ENCODE measurements at regions not wholly inside any gene's neighbourhood (a gene's known extent, or its start where the extent isn't known, plus 50 kb on each side); places are given as distances from the start of the nearest gene placed in this dataset.

- H3K27ac ChIP-seq (ENCODE audit: low read length) = no peak overlapping the region
- no peaks in the 10 kb centered on the region for H3K79me2 ChIP-seq (ENCODE audit: low read length)
- H3K9me3 ChIP-seq (ENCODE audit: low read length) = peaks cover 16% of the 10 kb centered on the region; the same call in 1 of the 2 replicates
- H4K20me1 ChIP-seq (ENCODE audit: insufficient read depth, low read depth, low read length) = no peaks in the 10 kb centered on the region
- H3K36me3 ChIP-seq (ENCODE audit: insufficient read depth, low read length) = no peaks in the 10 kb centered on the region
- H2AFZ ChIP-seq (ENCODE audit: low read length) = no peak overlapping the region
- H3K9me2 ChIP-seq (replicated peaks; ENCODE audit: insufficient read depth, low read length) = no peaks in the 10 kb centered on the region
- no peaks in the 10 kb centered on the region for H3K27me3 ChIP-seq (ENCODE audit: low read length)
- DNase-seq = no peak
- no peak overlapping the region for H3K9ac ChIP-seq (ENCODE audit: low read length)
- H3K4me3 ChIP-seq (ENCODE audit: low read length) = no peak overlapping the region
- H3K4me2 ChIP-seq (ENCODE audit: low read depth, low read length, poor library complexity, severe bottlenecking) = no peak overlapping the region
- H3K4me1 ChIP-seq (ENCODE audit: low read length) = no peaks in the 10 kb centered on the region
Measured at GRCh38 chr5:161155451-161155850, 303.4 kb upstream of the ATP10B start.

- Histone ChIP-seq H2AFZ (ENCODE audit: low read length) (no peak overlapping the region), H3K27me3 (ENCODE audit: low read length) (no peaks in the 10 kb centered on the region), H3K9ac (ENCODE audit: low read length) (no peak overlapping the region), H3K4me2 (ENCODE audit: low read depth, low read length, poor library complexity, severe bottlenecking) (no peak overlapping the region), H3K9me2 (replicated peaks; ENCODE audit: insufficient read depth, low read length) (no peaks in the 10 kb centered on the region), H3K36me3 (ENCODE audit: insufficient read depth, low read length) (no peaks in the 10 kb centered on the region), H3K79me2 (ENCODE audit: low read length) (no peaks in the 10 kb centered on the region), H4K20me1 (ENCODE audit: insufficient read depth, low read depth, low read length) (no peaks in the 10 kb centered on the region), H3K4me1 (ENCODE audit: low read length) (no peaks in the 10 kb centered on the region), H3K9me3 (ENCODE audit: low read length) (peaks cover 16% of the 10 kb centered on the region; the same call in 1 of the 2 replicates), H3K4me3 (ENCODE audit: low read length) (no peak overlapping the region), H3K27ac (ENCODE audit: low read length) (no peak overlapping the region)
- DNase-seq = no peak
Measured at GRCh38 chr5:161152415-161152940, 300.5 kb upstream of the ATP10B start.

DNA sequence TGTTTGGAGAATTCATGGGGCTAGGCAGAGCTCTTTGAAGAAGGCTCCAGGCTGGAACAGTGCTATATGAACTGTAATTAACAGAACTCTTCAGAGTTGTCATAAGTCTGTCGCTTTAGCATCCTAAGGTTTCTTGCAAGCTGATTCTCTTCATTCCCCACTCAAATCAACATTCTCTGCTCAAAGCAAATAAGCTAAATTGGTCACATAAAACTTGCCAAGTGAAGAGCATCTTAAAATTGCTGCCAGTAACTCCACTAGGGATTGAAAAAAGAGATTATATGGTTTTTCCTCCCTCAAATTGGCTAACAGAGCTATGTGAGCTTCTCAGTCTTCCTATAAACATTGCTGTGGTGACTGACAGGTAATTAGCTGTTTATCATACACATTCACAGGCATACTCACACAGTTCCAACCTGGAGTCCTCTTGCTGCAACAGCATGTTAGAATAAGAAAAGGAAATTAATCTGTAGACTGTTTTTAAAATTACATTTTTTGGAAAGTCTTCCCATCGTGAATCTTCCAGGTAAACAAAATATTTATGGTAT lies 298.5 kb upstream of the ATP10B start:
- no peak for DNase-seq
- Histone ChIP-seq H3K9me3 (ENCODE audit: low read length) (peaks cover 9% of the 10 kb centered on the region; the same call in 1 of the 2 replicates), H3K36me3 (ENCODE audit: insufficient read depth, low read length) (no peaks in the 10 kb centered on the region), H3K4me2 (ENCODE audit: low read depth, low read length, poor library complexity, severe bottlenecking) (no peak overlapping the region), H3K27ac (ENCODE audit: low read length) (no peak overlapping the region), H3K79me2 (ENCODE audit: low read length) (no peaks in the 10 kb centered on the region), H3K9ac (ENCODE audit: low read length) (no peak overlapping the region), H3K9me2 (replicated peaks; ENCODE audit: insufficient read depth, low read length) (no peaks in the 10 kb centered on the region), H3K4me1 (ENCODE audit: low read length) (no peaks in the 10 kb centered on the region), H2AFZ (ENCODE audit: low read length) (no peak overlapping the region), H3K27me3 (ENCODE audit: low read length) (no peaks in the 10 kb centered on the region), H3K4me3 (ENCODE audit: low read length) (no peak overlapping the region), H4K20me1 (ENCODE audit: insufficient read depth, low read depth, low read length) (no peaks in the 10 kb centered on the region)

GRCh38 chr5:161149078-161149477 lies 297.1 kb upstream of the ATP10B start:
- H3K79me2 ChIP-seq (ENCODE audit: low read length) = no peaks in the 10 kb centered on the region
- H2AFZ ChIP-seq (ENCODE audit: low read length) = no peak overlapping the region
- no peaks in the 10 kb centered on the region for H4K20me1 ChIP-seq (ENCODE audit: insufficient read depth, low read depth, low read length)
- no peaks in the 10 kb centered on the region for H3K36me3 ChIP-seq (ENCODE audit: insufficient read depth, low read length)
- no peaks in the 10 kb centered on the region for H3K27me3 ChIP-seq (ENCODE audit: low read length)
- H3K4me2 ChIP-seq (ENCODE audit: low read depth, low read length, poor library complexity, severe bottlenecking) = no peak overlapping the region
- H3K4me3 ChIP-seq (ENCODE audit: low read length) = no peak overlapping the region
- no peaks in the 10 kb centered on the region for H3K4me1 ChIP-seq (ENCODE audit: low read length)
- no peak overlapping the region for H3K9ac ChIP-seq (ENCODE audit: low read length)
- no peaks in the 10 kb centered on the region for H3K9me2 ChIP-seq (replicated peaks; ENCODE audit: insufficient read depth, low read length)
- H3K27ac ChIP-seq (ENCODE audit: low read length) = no peak overlapping the region
- no peak for DNase-seq
- H3K9me3 ChIP-seq (ENCODE audit: low read length) = peaks cover 5% of the 10 kb centered on the region; the same call in 1 of the 2 replicates

GRCh38 chr5:161138751-161139455 lies 286.9 kb upstream of the ATP10B start:
- Histone ChIP-seq H3K36me3 (ENCODE audit: insufficient read depth, low read length) (no peaks in the 10 kb centered on the region), H3K4me3 (ENCODE audit: low read length) (no peak overlapping the region), H3K9me2 (replicated peaks; ENCODE audit: insufficient read depth, low read length) (no peaks in the 10 kb centered on the region), H3K79me2 (ENCODE audit: low read length) (no peaks in the 10 kb centered on the region), H3K9me3 (ENCODE audit: low read length) (no peaks in the 10 kb centered on the region), H3K27ac (ENCODE audit: low read length) (no peak overlapping the region), H4K20me1 (ENCODE audit: insufficient read depth, low read depth, low read length) (no peaks in the 10 kb centered on the region), H3K4me1 (ENCODE audit: low read length) (no peaks in the 10 kb centered on the region), H3K27me3 (ENCODE audit: low read length) (no peaks in the 10 kb centered on the region), H3K4me2 (ENCODE audit: low read depth, low read length, poor library complexity, severe bottlenecking) (no peak overlapping the region), H2AFZ (ENCODE audit: low read length) (no peak overlapping the region), H3K9ac (ENCODE audit: low read length) (no peak overlapping the region)
- no peak for DNase-seq

DNA sequence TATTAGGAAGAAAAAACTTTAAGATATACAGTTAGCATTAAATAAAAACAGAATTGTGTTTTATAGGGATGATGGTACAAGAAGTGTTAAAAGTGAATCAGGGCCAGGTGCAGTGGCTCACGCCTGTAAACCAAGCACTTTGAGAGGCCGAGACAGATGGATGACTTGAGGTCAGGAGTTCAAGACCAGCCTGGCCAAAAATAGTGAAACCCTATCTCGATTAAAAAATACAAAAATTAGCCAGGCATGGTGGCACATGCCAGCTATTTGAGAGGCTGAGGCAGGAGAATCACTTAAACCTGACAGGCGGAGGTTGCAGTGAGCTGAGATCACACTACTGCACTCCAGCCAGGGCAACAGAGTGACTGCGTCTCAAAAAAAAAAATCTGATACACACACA lies 282.9 kb upstream of the ATP10B start:
- DNase-seq = no peak

DNA sequence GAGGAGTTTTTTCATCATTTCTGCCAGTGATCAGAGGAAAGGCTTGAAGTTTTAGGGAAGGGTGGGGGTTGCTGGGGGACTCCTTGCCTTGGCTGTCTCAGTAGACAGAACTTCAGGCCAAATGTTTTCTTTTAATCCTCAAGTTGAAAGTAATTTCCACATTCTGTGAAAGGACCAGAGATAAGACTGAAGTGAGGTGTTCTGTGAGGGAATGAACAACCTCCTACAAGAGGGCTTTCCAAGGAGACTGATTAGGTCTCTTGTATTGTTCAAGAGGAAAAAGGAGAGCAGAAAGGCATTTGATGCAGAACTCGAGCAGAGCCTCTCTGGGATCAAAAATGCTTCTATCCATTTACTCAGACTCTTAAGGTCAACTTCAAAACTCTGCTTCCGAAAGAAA lies 282.1 kb upstream of the ATP10B start:
- H3K9ac ChIP-seq (ENCODE audit: low read length) = no peak overlapping the region
- no peak overlapping the region for H3K4me2 ChIP-seq (ENCODE audit: low read depth, low read length, poor library complexity, severe bottlenecking)
- no peaks in the 10 kb centered on the region for H3K36me3 ChIP-seq (ENCODE audit: insufficient read depth, low read length)
- DNase-seq = no peak
- H3K4me3 ChIP-seq (ENCODE audit: low read length) = no peak overlapping the region
- H3K9me3 ChIP-seq (ENCODE audit: low read length) = no peaks in the 10 kb centered on the region
- H3K4me1 ChIP-seq (ENCODE audit: low read length) = no peaks in the 10 kb centered on the region
- H3K27ac ChIP-seq (ENCODE audit: low read length) = no peak overlapping the region
- no peaks in the 10 kb centered on the region for H4K20me1 ChIP-seq (ENCODE audit: insufficient read depth, low read depth, low read length)
- no peaks in the 10 kb centered on the region for H3K9me2 ChIP-seq (replicated peaks; ENCODE audit: insufficient read depth, low read length)
- no peaks in the 10 kb centered on the region for H3K79me2 ChIP-seq (ENCODE audit: low read length)
- no peak overlapping the region for H2AFZ ChIP-seq (ENCODE audit: low read length)
- no peaks in the 10 kb centered on the region for H3K27me3 ChIP-seq (ENCODE audit: low read length)

More for the DNA sequence above, 282.9 kb upstream of the ATP10B start:
- Histone ChIP-seq H3K9me3 (ENCODE audit: low read length) (no peaks in the 10 kb centered on the region), H4K20me1 (ENCODE audit: insufficient read depth, low read depth, low read length) (no peaks in the 10 kb centered on the region), H3K4me3 (ENCODE audit: low read length) (no peak overlapping the region), H3K27ac (ENCODE audit: low read length) (no peak overlapping the region), H3K4me2 (ENCODE audit: low read depth, low read length, poor library complexity, severe bottlenecking) (no peak overlapping the region), H3K9ac (ENCODE audit: low read length) (no peak overlapping the region), H3K9me2 (replicated peaks; ENCODE audit: insufficient read depth, low read length) (no peaks in the 10 kb centered on the region), H3K27me3 (ENCODE audit: low read length) (no peaks in the 10 kb centered on the region), H3K79me2 (ENCODE audit: low read length) (no peaks in the 10 kb centered on the region), H2AFZ (ENCODE audit: low read length) (no peak overlapping the region), H3K4me1 (ENCODE audit: low read length) (no peaks in the 10 kb centered on the region), H3K36me3 (ENCODE audit: insufficient read depth, low read length) (no peaks in the 10 kb centered on the region)

GRCh38 chr5:161115941-161116340 lies 263.9 kb upstream of the ATP10B start:
- no peaks in the 10 kb centered on the region for H3K9me2 ChIP-seq (replicated peaks; ENCODE audit: insufficient read depth, low read length)
- H3K4me2 ChIP-seq (ENCODE audit: low read depth, low read length, poor library complexity, severe bottlenecking) = no peak overlapping the region
- H3K4me1 ChIP-seq (ENCODE audit: low read length) = no peaks in the 10 kb centered on the region
- H3K9me3 ChIP-seq (ENCODE audit: low read length) = no peaks in the 10 kb centered on the region
- H3K27me3 ChIP-seq (ENCODE audit: low read length) = no peaks in the 10 kb centered on the region
- H3K4me3 ChIP-seq (ENCODE audit: low read length) = no peak overlapping the region
- H2AFZ ChIP-seq (ENCODE audit: low read length) = no peak overlapping the region
- H3K36me3 ChIP-seq (ENCODE audit: insufficient read depth, low read length) = no peaks in the 10 kb centered on the region
- no peak overlapping the region for H3K9ac ChIP-seq (ENCODE audit: low read length)
- no peaks in the 10 kb centered on the region for H4K20me1 ChIP-seq (ENCODE audit: insufficient read depth, low read depth, low read length)
- no peak overlapping the region for H3K27ac ChIP-seq (ENCODE audit: low read length)
- no peaks in the 10 kb centered on the region for H3K79me2 ChIP-seq (ENCODE audit: low read length)
- no peak for DNase-seq

Data from Karpas-422 (cell line).